ENCODE measurements at regions not wholly inside any gene's neighbourhood (a gene's known extent, or its start where the extent isn't known, plus 50 kb on each side); places are given as distances from the start of the nearest gene placed in this dataset.

DNA sequence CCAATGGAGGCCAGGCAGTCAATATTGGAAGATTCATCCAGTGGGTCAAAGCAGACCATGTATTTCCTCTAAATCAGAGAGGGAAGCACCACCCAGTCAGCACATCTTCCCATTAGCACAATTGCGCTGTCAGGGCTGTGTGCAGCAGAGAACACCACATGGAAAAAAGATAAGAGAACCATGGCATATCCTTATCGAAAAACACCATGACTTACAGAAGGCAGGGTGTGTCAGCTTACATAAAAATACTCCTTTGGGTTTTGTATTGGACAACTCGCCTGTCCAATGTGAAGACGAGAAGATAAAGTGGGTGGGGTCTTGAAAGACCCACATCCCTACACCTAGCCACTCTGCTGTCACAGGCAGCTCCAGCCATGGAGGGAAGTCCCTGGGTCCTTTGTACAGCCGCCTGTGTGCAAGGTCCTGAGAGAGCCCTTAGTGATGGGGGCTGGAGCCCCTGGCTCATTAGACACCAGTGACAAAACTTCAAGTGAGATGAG lies 71.9 kb upstream of the SPATA31E1 start (continued):
- TF ChIP-seq NCOR1 (IDR thresholded peaks at IDR 0.05) (peak; percentile 93), BCLAF1 (IDR thresholded peaks at IDR 0.05; ENCODE audit: borderline replicate concordance in 1 of 2, control insufficient read depth in 1 of 2, low read depth in 2 of 2, low read length in 1 of 2) (no peak), ARNT (IDR thresholded peaks at IDR 0.05) (no peak; a peak in 1 of 4 replicates), TFAM (CRISPR knock-in tag; conservative IDR thresholded peaks at IDR 0.05) (no peak), ATF3 (IDR thresholded peaks at IDR 0.05) (no peak), ATF3 (CRISPR knock-in tag; conservative IDR thresholded peaks at IDR 0.05) (no peak), CBFA2T2 (conservative IDR thresholded peaks at IDR 0.05) (peak; percentile 95), CBFA2T3 (IDR thresholded peaks at IDR 0.05) (peak; percentile 98), HNRNPH1 (optimal IDR thresholded peaks at IDR 0.05; ENCODE audit: low read depth, low read length) (no peak), ZFP36 (IDR thresholded peaks at IDR 0.05; ENCODE audit: low read depth, low read length, partially characterized antibody) (no peak), ZNF668 (CRISPR knock-in tag; IDR thresholded peaks at IDR 0.05) (no peak), JUN (IDR thresholded peaks at IDR 0.05; ENCODE audit: borderline replicate concordance, low read depth, low read length) (0 out of 2 replicates have a peak, but pooled peaks have one; percentile 29), JUN (CRISPR knock-in tag; IDR thresholded peaks at IDR 0.05; ENCODE audit: borderline replicate concordance) (no peak), MCM5 (IDR thresholded peaks at IDR 0.05; ENCODE audit: low read depth) (no peak), DACH1 (IDR thresholded peaks at IDR 0.05; ENCODE audit: partially characterized antibody) (peak; percentile 51), MAFF (IDR thresholded peaks at IDR 0.05; ENCODE audit: low read length) (peak; percentile 59; the same call in 1 of the 2 replicates), NR0B1 (IDR thresholded peaks at IDR 0.05; ENCODE audit: partially characterized antibody) (no peak), HES1 (IDR thresholded peaks at IDR 0.05; ENCODE audit: low read depth) (peak; percentile 39; the same call in 1 of the 2 replicates), RBM14 (IDR thresholded peaks at IDR 0.05; ENCODE audit: borderline replicate concordance, insufficient read depth, low read depth, low read length) (no peak)
- TF ChIP-seq, protein P1, sequence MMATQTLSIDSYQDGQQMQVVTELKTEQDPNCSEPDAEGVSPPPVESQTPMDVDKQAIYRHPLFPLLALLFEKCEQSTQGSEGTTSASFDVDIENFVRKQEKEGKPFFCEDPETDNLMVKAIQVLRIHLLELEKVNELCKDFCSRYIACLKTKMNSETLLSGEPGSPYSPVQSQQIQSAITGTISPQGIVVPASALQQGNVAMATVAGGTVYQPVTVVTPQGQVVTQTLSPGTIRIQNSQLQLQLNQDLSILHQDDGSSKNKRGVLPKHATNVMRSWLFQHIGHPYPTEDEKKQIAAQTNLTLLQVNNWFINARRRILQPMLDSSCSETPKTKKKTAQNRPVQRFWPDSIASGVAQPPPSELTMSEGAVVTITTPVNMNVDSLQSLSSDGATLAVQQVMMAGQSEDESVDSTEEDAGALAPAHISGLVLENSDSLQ (IDR thresholded peaks at IDR 0.05) = peak; percentile 88
- TF ChIP-seq, protein P2, sequence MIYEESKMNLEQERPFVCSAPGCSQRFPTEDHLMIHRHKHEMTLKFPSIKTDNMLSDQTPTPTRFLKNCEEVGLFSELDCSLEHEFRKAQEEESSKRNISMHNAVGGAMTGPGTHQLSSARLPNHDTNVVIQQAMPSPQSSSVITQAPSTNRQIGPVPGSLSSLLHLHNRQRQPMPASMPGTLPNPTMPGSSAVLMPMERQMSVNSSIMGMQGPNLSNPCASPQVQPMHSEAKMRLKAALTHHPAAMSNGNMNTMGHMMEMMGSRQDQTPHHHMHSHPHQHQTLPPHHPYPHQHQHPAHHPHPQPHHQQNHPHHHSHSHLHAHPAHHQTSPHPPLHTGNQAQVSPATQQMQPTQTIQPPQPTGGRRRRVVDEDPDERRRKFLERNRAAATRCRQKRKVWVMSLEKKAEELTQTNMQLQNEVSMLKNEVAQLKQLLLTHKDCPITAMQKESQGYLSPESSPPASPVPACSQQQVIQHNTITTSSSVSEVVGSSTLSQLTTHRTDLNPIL (CRISPR knock-in tag; IDR thresholded peaks at IDR 0.05) = no peak
